B cell (primary cell): ENCODE measurements at regions not wholly inside any gene's neighbourhood (a gene's known extent, or its start where the extent isn't known, plus 50 kb on each side); places are given as distances from the start of the nearest gene placed in this dataset.

ENCODE experiments used
- CTCF ChIP-seq: fragments of 200-600 bp; IDR thresholded peaks from one replicate; pipeline ENCODE4 v1.8.0; 2022; ENCODE audit warnings: antibody characterized with exemption, mild to moderate bottlenecking
- EZH2 ChIP-seq: IDR thresholded peaks from 2 replicates; pipeline ENCODE4 v1.6.1; 2012; ENCODE audit warnings: borderline replicate concordance, low read depth, mild to moderate bottlenecking, moderate library complexity, low read length; ENCODE audit not compliant: insufficient read depth, poor library complexity, severe bottlenecking

- TF ChIP-seq CTCF (no peak), EZH2 (no peak)
Measured at GRCh38 chr1:193451001-193451400, 264.6 kb upstream of the B3GALT2 start.
